ENCODE measurements at regions not wholly inside any gene's neighbourhood (a gene's known extent, or its start where the extent isn't known, plus 50 kb on each side); places are given as distances from the start of the nearest gene placed in this dataset.

- no peak for DNase-seq (ENCODE audit: low read depth in 3 of 3, low spot score in 2 of 3)
These were observed 73.9 kb downstream of the WNT5A start for GRCh38 chr3:55413236-55413635.

GRCh38 chr3:55412545-55412944 is 74.6 kb downstream of the WNT5A start:
- DNase-seq (ENCODE audit: low read depth in 3 of 3, low spot score in 2 of 3): no peak

- no peak for DNase-seq (ENCODE audit: low read depth in 3 of 3, low spot score in 2 of 3)
These were observed 77.3 kb downstream of the WNT5A start for GRCh38 chr3:55409806-55410205.

- no peak for DNase-seq (ENCODE audit: low read depth in 3 of 3, low spot score in 2 of 3)
These were observed 78.8 kb downstream of the WNT5A start for GRCh38 chr3:55408193-55408826.

GRCh38 chr3:55407426-55407820 is 79.7 kb downstream of the WNT5A start:
- no peak for DNase-seq (ENCODE audit: low read depth in 3 of 3, low spot score in 2 of 3)

- no peak for DNase-seq (ENCODE audit: low read depth in 3 of 3, low spot score in 2 of 3)
These were observed 80.2 kb downstream of the WNT5A start for GRCh38 chr3:55406696-55407425.

- no peak for DNase-seq (ENCODE audit: low read depth in 3 of 3, low spot score in 2 of 3)
These were observed 81.7 kb downstream of the WNT5A start for GRCh38 chr3:55405436-55405835.

GRCh38 chr3:55402886-55403609 is 84.1 kb downstream of the WNT5A start:
- no peak for DNase-seq (ENCODE audit: low read depth in 3 of 3, low spot score in 2 of 3)

GRCh38 chr3:55380561-55380960 is 106.5 kb downstream of the WNT5A start:
- DNase-seq (ENCODE audit: low read depth in 3 of 3, low spot score in 2 of 3): no peak

- DNase-seq (ENCODE audit: low read depth in 3 of 3, low spot score in 2 of 3): no peak
These were observed 110.3 kb downstream of the WNT5A start for GRCh38 chr3:55376753-55377347.

GRCh38 chr3:55373423-55373822 is 113.7 kb downstream of the WNT5A start:
- DNase-seq (ENCODE audit: low read depth in 3 of 3, low spot score in 2 of 3): no peak

- no peak for DNase-seq (ENCODE audit: low read depth in 3 of 3, low spot score in 2 of 3)
These were observed 116.8 kb downstream of the WNT5A start for GRCh38 chr3:55370272-55370671.

GRCh38 chr3:55369141-55369847 is 117.8 kb downstream of the WNT5A start:
- DNase-seq (ENCODE audit: low read depth in 3 of 3, low spot score in 2 of 3): peak in 1 of 3 donors; percentile 38

- DNase-seq (ENCODE audit: low read depth in 3 of 3, low spot score in 2 of 3): no peak
These were observed 118.7 kb downstream of the WNT5A start for GRCh38 chr3:55368366-55368765.

GRCh38 chr3:55367384-55367783 is 119.7 kb downstream of the WNT5A start:
- DNase-seq (ENCODE audit: low read depth in 3 of 3, low spot score in 2 of 3): no peak

- no peak for DNase-seq (ENCODE audit: low read depth in 3 of 3, low spot score in 2 of 3)
These were observed 122.7 kb downstream of the WNT5A start for GRCh38 chr3:55364421-55364820.

- no peak for DNase-seq (ENCODE audit: low read depth in 3 of 3, low spot score in 2 of 3)
These were observed 124.7 kb downstream of the WNT5A start for GRCh38 chr3:55362210-55362960.

- DNase-seq (ENCODE audit: low read depth in 3 of 3, low spot score in 2 of 3): no peak
These were observed 129.3 kb downstream of the WNT5A start for GRCh38 chr3:55357796-55358195.

GRCh38 chr3:55352668-55353067 is 134.4 kb downstream of the WNT5A start:
- DNase-seq (ENCODE audit: low read depth in 3 of 3, low spot score in 2 of 3): no peak

- no peak for DNase-seq (ENCODE audit: low read depth in 3 of 3, low spot score in 2 of 3)
These were observed 137.3 kb downstream of the WNT5A start for GRCh38 chr3:55349851-55350250.

Measured in right renal cortex interstitium (tissue), 3 donors.